HL-60 (cell line): ENCODE measurements at regions not wholly inside any gene's neighbourhood (a gene's known extent, or its start where the extent isn't known, plus 50 kb on each side); places are given as distances from the start of the nearest gene placed in this dataset.
"Not testable (repeated sequence)": the region's sequence is repeated elsewhere in the genome, so short reads cannot be mapped to it uniquely, and the experiment has no call there.

Source experiments
- DNase-seq, 2 experiments: peaks; one replicate each; pipeline ENCODE4 v3.0.0-alpha.2; 2010 to 2020; ENCODE audit warnings: low read depth in 1 of 2, low spot score in 1 of 2
- H3K27ac ChIP-seq: fragments of 250-450 bp; sonication (Bioruptor Pico); replicated peaks from 2 replicates; pipeline ENCODE4 v1.5.1; 2020; ENCODE audit warnings: mild to moderate bottlenecking, moderate library complexity
- H3K27me3 ChIP-seq: fragments of 250-450 bp; sonication (Bioruptor Pico); 2 replicates; pipeline ENCODE4 v1.5.1; 2021; ENCODE audit warnings: mild to moderate bottlenecking, moderate library complexity; ENCODE audit not compliant: insufficient read depth, poor library complexity, severe bottlenecking
- H3K4me3 ChIP-seq: replicated peaks from 2 replicates; pipeline ENCODE4 v1.5.1; 2011; ENCODE audit warnings: mild to moderate bottlenecking, control low read depth, low read length; ENCODE audit not compliant: insufficient read depth
- GABPA ChIP-seq: IDR thresholded peaks from 2 replicates; pipeline ENCODE4 v1.6.1; 2012; ENCODE audit warnings: low read depth
- POLR2AphosphoS5 ChIP-seq: IDR thresholded peaks from 2 replicates; pipeline ENCODE4 v1.6.1; 2012; ENCODE audit warnings: low read depth
- SPI1 ChIP-seq: IDR thresholded peaks from 2 replicates; pipeline ENCODE4 v1.6.1; 2012; ENCODE audit warnings: low read depth, mild to moderate bottlenecking, borderline replicate concordance
- TF ChIP-seq, protein P1 (sequence below): IDR thresholded peaks from 2 replicates; pipeline ENCODE4 v1.6.1; 2012; ENCODE audit warnings: low read depth; ENCODE audit not compliant: insufficient replicate concordance
- TF ChIP-seq, protein P2 (sequence below): IDR thresholded peaks from one replicate; pipeline ENCODE4 v1.5.1; 2011; ENCODE audit warnings: low read length, control low read depth, inconsistent platforms; ENCODE audit not compliant: insufficient read depth

GRCh38 chr18:55735199-55735855 is 147.3 kb upstream of the TCF4 start:
- Histone ChIP-seq H3K27ac (no peak overlapping the region), H3K27me3 (no peaks in the 10 kb centered on the region), H3K4me3 (no peak overlapping the region)
- DNase-seq = no peak
- TF ChIP-seq, protein P1, sequence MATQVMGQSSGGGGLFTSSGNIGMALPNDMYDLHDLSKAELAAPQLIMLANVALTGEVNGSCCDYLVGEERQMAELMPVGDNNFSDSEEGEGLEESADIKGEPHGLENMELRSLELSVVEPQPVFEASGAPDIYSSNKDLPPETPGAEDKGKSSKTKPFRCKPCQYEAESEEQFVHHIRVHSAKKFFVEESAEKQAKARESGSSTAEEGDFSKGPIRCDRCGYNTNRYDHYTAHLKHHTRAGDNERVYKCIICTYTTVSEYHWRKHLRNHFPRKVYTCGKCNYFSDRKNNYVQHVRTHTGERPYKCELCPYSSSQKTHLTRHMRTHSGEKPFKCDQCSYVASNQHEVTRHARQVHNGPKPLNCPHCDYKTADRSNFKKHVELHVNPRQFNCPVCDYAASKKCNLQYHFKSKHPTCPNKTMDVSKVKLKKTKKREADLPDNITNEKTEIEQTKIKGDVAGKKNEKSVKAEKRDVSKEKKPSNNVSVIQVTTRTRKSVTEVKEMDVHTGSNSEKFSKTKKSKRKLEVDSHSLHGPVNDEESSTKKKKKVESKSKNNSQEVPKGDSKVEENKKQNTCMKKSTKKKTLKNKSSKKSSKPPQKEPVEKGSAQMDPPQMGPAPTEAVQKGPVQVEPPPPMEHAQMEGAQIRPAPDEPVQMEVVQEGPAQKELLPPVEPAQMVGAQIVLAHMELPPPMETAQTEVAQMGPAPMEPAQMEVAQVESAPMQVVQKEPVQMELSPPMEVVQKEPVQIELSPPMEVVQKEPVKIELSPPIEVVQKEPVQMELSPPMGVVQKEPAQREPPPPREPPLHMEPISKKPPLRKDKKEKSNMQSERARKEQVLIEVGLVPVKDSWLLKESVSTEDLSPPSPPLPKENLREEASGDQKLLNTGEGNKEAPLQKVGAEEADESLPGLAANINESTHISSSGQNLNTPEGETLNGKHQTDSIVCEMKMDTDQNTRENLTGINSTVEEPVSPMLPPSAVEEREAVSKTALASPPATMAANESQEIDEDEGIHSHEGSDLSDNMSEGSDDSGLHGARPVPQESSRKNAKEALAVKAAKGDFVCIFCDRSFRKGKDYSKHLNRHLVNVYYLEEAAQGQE = no peak
- TF ChIP-seq, protein P2, sequence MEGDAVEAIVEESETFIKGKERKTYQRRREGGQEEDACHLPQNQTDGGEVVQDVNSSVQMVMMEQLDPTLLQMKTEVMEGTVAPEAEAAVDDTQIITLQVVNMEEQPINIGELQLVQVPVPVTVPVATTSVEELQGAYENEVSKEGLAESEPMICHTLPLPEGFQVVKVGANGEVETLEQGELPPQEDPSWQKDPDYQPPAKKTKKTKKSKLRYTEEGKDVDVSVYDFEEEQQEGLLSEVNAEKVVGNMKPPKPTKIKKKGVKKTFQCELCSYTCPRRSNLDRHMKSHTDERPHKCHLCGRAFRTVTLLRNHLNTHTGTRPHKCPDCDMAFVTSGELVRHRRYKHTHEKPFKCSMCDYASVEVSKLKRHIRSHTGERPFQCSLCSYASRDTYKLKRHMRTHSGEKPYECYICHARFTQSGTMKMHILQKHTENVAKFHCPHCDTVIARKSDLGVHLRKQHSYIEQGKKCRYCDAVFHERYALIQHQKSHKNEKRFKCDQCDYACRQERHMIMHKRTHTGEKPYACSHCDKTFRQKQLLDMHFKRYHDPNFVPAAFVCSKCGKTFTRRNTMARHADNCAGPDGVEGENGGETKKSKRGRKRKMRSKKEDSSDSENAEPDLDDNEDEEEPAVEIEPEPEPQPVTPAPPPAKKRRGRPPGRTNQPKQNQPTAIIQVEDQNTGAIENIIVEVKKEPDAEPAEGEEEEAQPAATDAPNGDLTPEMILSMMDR = no peak
- TF ChIP-seq SPI1 = no peak
- TF ChIP-seq POLR2AphosphoS5 = no peak
- TF ChIP-seq GABPA = no peak

GRCh38 chr18:55732227-55733106 is 144.5 kb upstream of the TCF4 start:
- no peak for DNase-seq
- H3K27ac ChIP-seq = no peak overlapping the region

DNA sequence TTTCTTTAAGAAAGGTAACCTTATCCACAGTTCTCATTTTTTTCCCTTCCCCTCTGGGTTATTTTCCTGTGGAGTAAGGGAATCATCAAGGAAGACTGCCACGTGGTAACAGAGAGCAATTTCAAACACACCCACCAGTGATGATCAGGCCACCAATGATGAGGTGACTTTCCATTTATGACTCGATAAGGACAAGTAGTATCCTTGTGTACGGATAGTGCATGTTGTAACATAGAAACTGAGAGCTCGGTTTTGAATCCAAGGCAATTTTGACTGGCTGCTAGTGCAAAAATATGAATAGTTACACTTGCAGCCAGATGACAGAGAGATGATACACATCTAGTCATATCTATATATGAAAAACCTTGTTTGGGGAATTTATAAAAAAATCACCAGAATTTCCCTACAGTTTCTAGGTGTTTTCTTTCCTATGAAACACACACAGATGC is 143.6 kb upstream of the TCF4 start:
- Histone ChIP-seq H3K27me3 (no peaks in the 10 kb centered on the region), H3K4me3 (no peak overlapping the region), H3K27ac (no peak overlapping the region)
- DNase-seq = no peak
- TF ChIP-seq GABPA (no peak), POLR2AphosphoS5 (no peak), SPI1 (no peak)
- TF ChIP-seq, protein P2 = no peak
- TF ChIP-seq, protein P1 = no peak

More at GRCh38 chr18:55732227-55733106, 144.5 kb upstream of the TCF4 start:
- TF ChIP-seq SPI1 (no peak), POLR2AphosphoS5 (no peak), GABPA (no peak)
- TF ChIP-seq, protein P1 = no peak
- TF ChIP-seq, protein P2 = no peak
- Histone ChIP-seq H3K27me3 (no peaks in the 10 kb centered on the region), H3K4me3 (no peak overlapping the region)

- not testable (repeated sequence) for DNase-seq, H3K4me3 ChIP-seq, H3K27me3 ChIP-seq, H3K27ac ChIP-seq
Observed at GRCh38 chr18:55721006-55721405, 133.0 kb upstream of the TCF4 start.
